ENCODE measurements at regions not wholly inside any gene's neighbourhood (a gene's known extent, or its start where the extent isn't known, plus 50 kb on each side); places are given as distances from the start of the nearest gene placed in this dataset.

- H4K5ac ChIP-seq (ENCODE audit: low read depth, low read length) = no peak overlapping the region
- no peak overlapping the region for H3K23ac ChIP-seq (ENCODE audit: low read depth, low read length)
- H2BK120ac ChIP-seq (ENCODE audit: low read depth, low read length) = no peak overlapping the region
- dilution Hi-C loops (cut with HindIII; ENCODE audit: low sequenced_read_pairs, unreplicated experiment) = no loop called here
- no peak overlapping the region for H3K56ac ChIP-seq (ENCODE audit: extremely low read depth, insufficient read depth, low read length)
- H3K9me1 ChIP-seq (ENCODE audit: insufficient read depth, low read length) = no peaks in the 10 kb centered on the region; the same call in 1 of the 2 replicates
- H3K4me1 ChIP-seq (ENCODE audit: control insufficient read depth, insufficient read depth, low read length) = no peaks in the 10 kb centered on the region
- no peak overlapping the region for H3K4me3 ChIP-seq (ENCODE audit: insufficient read depth, low read depth, low read length)
- ATAC-seq (ENCODE audit: low read depth) = no peak
- H2BK5ac ChIP-seq (ENCODE audit: low read depth, low read length, poor library complexity, severe bottlenecking) = no peak overlapping the region
- H3K18ac ChIP-seq (ENCODE audit: low read depth, low read length) = no peak overlapping the region
- in situ Hi-C loops (cut with MboI; ENCODE audit: low sequenced_read_pairs) = no loop called here
- H2BK20ac ChIP-seq (ENCODE audit: low read depth, low read length) = no peak overlapping the region
- H3K4ac ChIP-seq (ENCODE audit: low read depth, low read length) = no peak overlapping the region
- H3K4me2 ChIP-seq (ENCODE audit: low read depth, low read length) = no peak overlapping the region
- TF ChIP-seq, protein P1, sequence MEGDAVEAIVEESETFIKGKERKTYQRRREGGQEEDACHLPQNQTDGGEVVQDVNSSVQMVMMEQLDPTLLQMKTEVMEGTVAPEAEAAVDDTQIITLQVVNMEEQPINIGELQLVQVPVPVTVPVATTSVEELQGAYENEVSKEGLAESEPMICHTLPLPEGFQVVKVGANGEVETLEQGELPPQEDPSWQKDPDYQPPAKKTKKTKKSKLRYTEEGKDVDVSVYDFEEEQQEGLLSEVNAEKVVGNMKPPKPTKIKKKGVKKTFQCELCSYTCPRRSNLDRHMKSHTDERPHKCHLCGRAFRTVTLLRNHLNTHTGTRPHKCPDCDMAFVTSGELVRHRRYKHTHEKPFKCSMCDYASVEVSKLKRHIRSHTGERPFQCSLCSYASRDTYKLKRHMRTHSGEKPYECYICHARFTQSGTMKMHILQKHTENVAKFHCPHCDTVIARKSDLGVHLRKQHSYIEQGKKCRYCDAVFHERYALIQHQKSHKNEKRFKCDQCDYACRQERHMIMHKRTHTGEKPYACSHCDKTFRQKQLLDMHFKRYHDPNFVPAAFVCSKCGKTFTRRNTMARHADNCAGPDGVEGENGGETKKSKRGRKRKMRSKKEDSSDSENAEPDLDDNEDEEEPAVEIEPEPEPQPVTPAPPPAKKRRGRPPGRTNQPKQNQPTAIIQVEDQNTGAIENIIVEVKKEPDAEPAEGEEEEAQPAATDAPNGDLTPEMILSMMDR (conservative IDR thresholded peaks at IDR 0.05; ENCODE audit: low read depth, low read length) = no peak
- no peak for TF ChIP-seq RAD21 (IDR thresholded peaks at IDR 0.05; ENCODE audit: low read length)
- no peak for TF ChIP-seq FOS (IDR thresholded peaks at IDR 0.05; ENCODE audit: low read depth, low read length)
- TF ChIP-seq, protein P2, sequence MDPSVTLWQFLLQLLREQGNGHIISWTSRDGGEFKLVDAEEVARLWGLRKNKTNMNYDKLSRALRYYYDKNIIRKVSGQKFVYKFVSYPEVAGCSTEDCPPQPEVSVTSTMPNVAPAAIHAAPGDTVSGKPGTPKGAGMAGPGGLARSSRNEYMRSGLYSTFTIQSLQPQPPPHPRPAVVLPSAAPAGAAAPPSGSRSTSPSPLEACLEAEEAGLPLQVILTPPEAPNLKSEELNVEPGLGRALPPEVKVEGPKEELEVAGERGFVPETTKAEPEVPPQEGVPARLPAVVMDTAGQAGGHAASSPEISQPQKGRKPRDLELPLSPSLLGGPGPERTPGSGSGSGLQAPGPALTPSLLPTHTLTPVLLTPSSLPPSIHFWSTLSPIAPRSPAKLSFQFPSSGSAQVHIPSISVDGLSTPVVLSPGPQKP (IDR thresholded peaks at IDR 0.05; ENCODE audit: borderline replicate concordance, low read depth, low read length) = no peak
- no peak for TF ChIP-seq SMC3 (IDR thresholded peaks at IDR 0.05; ENCODE audit: low read depth, low read length)
- no peak for TF ChIP-seq CHD1 (IDR thresholded peaks at IDR 0.05; ENCODE audit: low read depth, low read length)
- no peak for TF ChIP-seq MAZ (IDR thresholded peaks at IDR 0.05; ENCODE audit: borderline replicate concordance, low read depth, low read length)
- no peak for TF ChIP-seq CEBPB (IDR thresholded peaks at IDR 0.05; ENCODE audit: low read depth, low read length)
- no peak for TF ChIP-seq RCOR1 (IDR thresholded peaks at IDR 0.05; ENCODE audit: insufficient replicate concordance, low read length)
- no peak for TF ChIP-seq BHLHE40 (IDR thresholded peaks at IDR 0.05; ENCODE audit: low read depth, low read length)
- TF ChIP-seq RFX5 (IDR thresholded peaks at IDR 0.05; ENCODE audit: low read depth, low read length) = no peak
- TF ChIP-seq MAFK (IDR thresholded peaks at IDR 0.05; ENCODE audit: low read depth, low read length) = no peak
- TF ChIP-seq, protein P3, sequence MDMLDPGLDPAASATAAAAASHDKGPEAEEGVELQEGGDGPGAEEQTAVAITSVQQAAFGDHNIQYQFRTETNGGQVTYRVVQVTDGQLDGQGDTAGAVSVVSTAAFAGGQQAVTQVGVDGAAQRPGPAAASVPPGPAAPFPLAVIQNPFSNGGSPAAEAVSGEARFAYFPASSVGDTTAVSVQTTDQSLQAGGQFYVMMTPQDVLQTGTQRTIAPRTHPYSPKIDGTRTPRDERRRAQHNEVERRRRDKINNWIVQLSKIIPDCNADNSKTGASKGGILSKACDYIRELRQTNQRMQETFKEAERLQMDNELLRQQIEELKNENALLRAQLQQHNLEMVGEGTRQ (IDR thresholded peaks at IDR 0.05; ENCODE audit: low read depth, low read length) = no peak
- no peak for TF ChIP-seq NFE2L2 (IDR thresholded peaks at IDR 0.05; ENCODE audit: low read depth, low read length)
- TF ChIP-seq POLR2A (IDR thresholded peaks at IDR 0.05; ENCODE audit: low read depth, low read length) = no peak
- no peak for TF ChIP-seq MXI1 (IDR thresholded peaks at IDR 0.05; ENCODE audit: borderline replicate concordance, low read depth, low read length)
- no peaks in the 10 kb centered on the region for H3K9me3 ChIP-seq (ENCODE audit: control insufficient read depth, insufficient read depth, low read length)
- no peak overlapping the region for H3K14ac ChIP-seq (replicated peaks; ENCODE audit: low read depth, low read length)
- H2AK9ac ChIP-seq (replicated peaks; ENCODE audit: low read depth, low read length, poor library complexity) = no peak overlapping the region
- ChIA-PET CTCF (no interaction called here), POLR2A (ENCODE audit: unreplicated experiment) (no interaction called here)
- no peak overlapping the region for H4K8ac ChIP-seq (ENCODE audit: low read depth in 2 of 2, low read length in 2 of 2)
- BruUV-seq (replicated peaks) = no TSS peak
- no peak for DNase-seq
- no peak overlapping the region for H2AK5ac ChIP-seq (ENCODE audit: low read depth, low read length)
- no peak overlapping the region for H4K91ac ChIP-seq (ENCODE audit: insufficient read depth, low read depth, low read length)
- H3K79me1 ChIP-seq (ENCODE audit: low read depth in 1 of 2, low read length in 2 of 2) = no peaks in the 10 kb centered on the region
- H4K20me1 ChIP-seq (ENCODE audit: insufficient read depth, low read length) = no peaks in the 10 kb centered on the region
- intact Hi-C loops (cut with micrococcal nuclease) = no loop called here
- no peak overlapping the region for H3K27ac ChIP-seq (ENCODE audit: insufficient read depth, low read length)
- no peaks in the 10 kb centered on the region for H3K36me3 ChIP-seq (ENCODE audit: control insufficient read depth, insufficient read depth, low read length)
- H3K9ac ChIP-seq (ENCODE audit: low read depth, low read length) = no peak overlapping the region
- H2AFZ ChIP-seq (replicated peaks; ENCODE audit: low read length, poor library complexity) = no peak overlapping the region
- H3K27me3 ChIP-seq (ENCODE audit: control insufficient read depth, insufficient read depth, low read length) = no peaks in the 10 kb centered on the region
- no peak overlapping the region for H2BK15ac ChIP-seq (ENCODE audit: low read depth, low read length)
Measured at GRCh38 chr13:62433660-62434059, 1018.0 kb upstream of the PCDH20 start.
